OCI-LY7 (cell line): ENCODE measurements at regions not wholly inside any gene's neighbourhood (a gene's known extent, or its start where the extent isn't known, plus 50 kb on each side); places are given as distances from the start of the nearest gene placed in this dataset.

Experiments
- CTCF ChIP-seq: fragments of 200-600 bp; sonication (generic); conservative IDR thresholded peaks from 2 replicates; pipeline ENCODE4 v1.5.1; 2014; ENCODE audit warnings: mild to moderate bottlenecking, antibody characterized with exemption, low read length, moderate library complexity, mixed read lengths
- EZH2phosphoT487 ChIP-seq: fragments of 200-600 bp; sonication (generic); IDR thresholded peaks from 2 replicates; pipeline ENCODE4 v1.6.1; 2018; ENCODE audit warnings: low read depth, borderline replicate concordance, mild to moderate bottlenecking, mixed run types, antibody characterized with exemption, low read length, moderate library complexity, mixed read lengths

GRCh38 chr21:28823429-28823828 is 169.2 kb downstream of the LTN1 start:
- TF ChIP-seq CTCF (no peak), EZH2phosphoT487 (no peak)
